HG02642 (cell line): ENCODE measurements at regions not wholly inside any gene's neighbourhood (a gene's known extent, or its start where the extent isn't known, plus 50 kb on each side); places are given as distances from the start of the nearest gene placed in this dataset.
"Not testable (repeated sequence)": the region's sequence is repeated elsewhere in the genome, so short reads cannot be mapped to it uniquely, and the experiment has no call there.

Source experiments
- ATAC-seq: cut with Tn5 transposase; IDR thresholded peaks from one replicate; pipeline ENCODE4 v1.9.1; 2021; ENCODE audit warnings: mild to moderate bottlenecking; ENCODE audit not compliant: unreplicated experiment, poor library complexity

GRCh38 chr2:64277101-64277849, 133.1 kb upstream of the PELI1 start:
- no peak for ATAC-seq

- ATAC-seq, result not testable (repeated sequence)
These were observed 136.6 kb upstream of the PELI1 start for GRCh38 chr2:64280812-64281211.

- ATAC-seq, result peak; percentile 33
These were observed 138.9 kb upstream of the PELI1 start for GRCh38 chr2:64283006-64283570.

- peak; percentile 96 for ATAC-seq
These were observed 139.6 kb upstream of the PELI1 start for GRCh38 chr2:64283641-64284361.

DNA sequence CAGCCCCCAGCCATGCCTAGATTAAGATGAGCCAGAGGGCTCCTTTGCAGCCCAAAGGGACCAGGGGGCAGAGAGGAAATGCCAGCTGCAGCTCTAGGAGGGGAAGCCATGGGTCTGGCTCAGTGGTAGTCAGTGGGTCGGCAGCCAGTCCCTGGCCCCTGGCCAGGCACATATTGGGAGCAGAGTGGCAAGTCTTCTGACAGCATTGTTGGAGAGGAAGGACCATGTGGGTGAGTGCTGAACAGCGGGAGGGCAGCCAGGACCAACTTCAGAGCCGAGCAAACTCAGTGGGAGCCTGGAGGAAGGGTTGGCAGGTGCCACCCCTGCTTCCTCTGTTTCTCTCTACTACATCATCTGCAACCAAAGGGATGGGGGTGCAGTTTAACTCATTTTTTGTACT, 140.5 kb upstream of the PELI1 start:
- ATAC-seq, result no peak

DNA sequence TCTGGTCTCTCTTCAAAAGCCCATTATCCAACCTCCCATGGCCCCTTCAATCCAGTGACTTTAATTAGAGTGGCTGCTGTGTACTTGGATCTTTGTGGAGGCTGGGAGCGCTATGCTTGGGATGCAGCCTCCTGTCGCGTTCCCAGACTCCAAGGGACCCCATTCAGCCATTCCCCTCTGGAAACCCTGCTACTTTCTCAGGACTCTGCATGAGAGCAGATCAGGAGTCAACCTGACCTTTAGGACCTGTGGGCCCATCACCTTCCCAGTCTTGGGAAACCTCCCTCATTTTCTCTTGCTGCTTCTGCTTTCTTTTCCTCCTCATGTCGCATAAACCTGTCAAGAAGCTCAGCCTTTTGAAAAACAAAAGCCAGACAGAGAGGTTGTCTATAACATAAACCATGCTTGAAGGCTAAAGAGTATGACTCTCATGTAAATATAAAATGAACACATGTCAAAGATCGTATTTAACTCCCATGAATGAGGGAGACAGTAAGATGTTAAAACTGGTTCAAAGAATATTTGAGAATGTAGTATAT, 143.1 kb upstream of the PELI1 start:
- no peak for ATAC-seq

DNA sequence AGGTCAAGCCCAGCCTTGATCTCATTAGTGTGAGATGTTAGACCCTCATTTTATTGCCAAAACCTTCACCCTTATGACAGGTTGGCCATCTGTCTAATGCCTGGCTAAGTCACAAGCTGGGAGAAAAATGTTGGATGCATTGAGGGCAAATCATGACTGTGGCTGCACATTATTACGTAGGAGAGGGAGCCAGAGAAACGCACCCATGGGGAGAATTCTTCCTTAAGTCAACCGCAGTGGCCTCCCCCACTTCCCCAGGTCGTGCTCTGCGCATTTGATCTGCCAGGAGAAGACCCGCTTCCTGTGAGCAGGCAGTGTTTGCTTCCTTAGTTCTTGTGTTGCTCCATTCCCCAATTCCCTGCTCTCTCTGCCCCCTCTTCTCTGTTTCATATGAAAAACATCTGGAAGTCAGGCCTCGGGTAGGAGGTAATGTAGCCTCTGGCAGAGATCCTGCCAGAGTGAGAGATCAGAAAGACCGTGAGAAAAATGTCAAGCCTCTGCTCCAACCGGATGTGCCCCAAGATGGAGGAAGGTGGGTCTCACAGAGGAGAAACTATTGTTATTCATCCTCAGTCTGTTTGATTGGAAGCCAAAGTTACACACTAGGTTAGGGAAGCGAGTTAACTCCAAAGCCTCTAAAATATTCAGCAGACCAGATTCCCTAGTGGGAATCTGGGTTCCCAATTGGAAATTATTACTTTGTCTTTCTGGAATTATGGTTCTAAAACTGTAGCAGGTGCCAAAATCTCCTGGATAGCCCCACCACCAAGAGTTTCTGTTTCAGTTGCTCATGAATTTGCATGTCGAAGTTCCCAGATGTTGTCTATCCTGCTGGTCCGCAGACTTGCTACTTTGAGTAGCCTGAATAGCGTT, 144.3 kb upstream of the PELI1 start:
- no peak for ATAC-seq

GRCh38 chr2:64289251-64289650, 145.0 kb upstream of the PELI1 start:
- ATAC-seq, result no peak

DNA sequence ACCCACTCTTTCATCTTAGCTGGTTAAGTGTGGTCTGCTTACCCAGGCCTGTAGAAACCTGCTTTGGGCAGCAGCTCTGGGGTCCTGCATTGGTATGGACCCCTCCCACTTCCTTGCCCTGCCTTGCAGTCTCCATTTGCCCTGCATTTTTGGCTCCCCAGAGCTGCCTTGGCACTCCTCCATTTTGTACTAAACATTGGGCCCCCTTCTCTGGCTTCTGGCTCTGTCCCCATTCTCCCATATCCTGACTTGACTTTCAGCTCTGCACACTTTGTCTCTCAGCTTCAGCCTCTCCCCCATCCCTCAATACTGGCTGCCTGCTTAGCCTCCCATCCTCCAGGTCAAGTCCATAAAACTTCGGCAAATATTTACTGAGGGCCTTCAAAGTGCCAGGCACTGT, 145.5 kb upstream of the PELI1 start:
- ATAC-seq, result no peak

- ATAC-seq, result no peak
These were observed 147.0 kb upstream of the PELI1 start for GRCh38 chr2:64291181-64291580.

- ATAC-seq, result peak; percentile 74
These were observed 151.3 kb upstream of the PELI1 start for GRCh38 chr2:64295326-64296139.

GRCh38 chr2:64296140-64296480, 151.9 kb upstream of the PELI1 start:
- ATAC-seq, result peak; percentile 9

GRCh38 chr2:64296695-64297346, 152.6 kb upstream of the PELI1 start:
- ATAC-seq, result no peak

DNA sequence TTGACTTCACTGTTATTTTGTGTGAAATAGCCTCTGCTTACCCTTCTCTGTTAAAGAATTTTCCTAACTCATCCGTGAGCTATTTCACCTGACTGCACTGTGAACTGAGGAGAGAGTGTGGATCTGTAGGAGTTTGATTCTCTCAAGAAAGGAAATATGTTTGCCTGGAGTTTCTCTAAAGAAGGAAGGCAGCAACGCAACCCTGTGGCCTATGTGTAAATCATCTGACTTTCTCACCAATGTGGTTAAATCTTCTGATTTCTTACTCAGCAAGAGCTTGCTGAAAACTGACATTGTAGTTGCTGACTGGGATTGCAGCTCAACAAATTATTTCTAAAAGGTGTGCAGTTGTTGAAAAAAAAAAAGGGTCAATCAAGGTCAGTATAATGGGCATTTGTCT, 153.9 kb upstream of the PELI1 start:
- no peak for ATAC-seq

DNA sequence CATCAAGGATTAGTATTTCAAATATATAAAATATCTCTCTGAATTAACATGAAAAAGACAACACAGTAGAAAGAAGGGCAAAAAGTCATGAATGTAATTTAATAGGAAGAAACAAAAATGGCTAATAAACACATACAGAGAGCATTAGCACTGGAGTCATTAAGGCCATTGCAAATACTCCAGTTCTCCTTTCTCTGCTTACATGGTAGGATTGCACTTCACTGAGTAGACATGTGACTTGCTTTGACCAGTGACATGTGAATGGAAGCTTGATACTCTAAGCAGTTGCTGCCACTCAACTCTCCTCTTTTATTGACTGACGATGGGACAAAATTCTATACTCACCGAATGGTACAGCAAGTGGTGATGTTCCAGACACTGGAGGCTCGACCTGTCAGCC, 153.9 kb upstream of the LGALSL start:
- ATAC-seq, result no peak

GRCh38 chr2:64303250-64303649, 150.7 kb upstream of the LGALSL start:
- ATAC-seq, result no peak

DNA sequence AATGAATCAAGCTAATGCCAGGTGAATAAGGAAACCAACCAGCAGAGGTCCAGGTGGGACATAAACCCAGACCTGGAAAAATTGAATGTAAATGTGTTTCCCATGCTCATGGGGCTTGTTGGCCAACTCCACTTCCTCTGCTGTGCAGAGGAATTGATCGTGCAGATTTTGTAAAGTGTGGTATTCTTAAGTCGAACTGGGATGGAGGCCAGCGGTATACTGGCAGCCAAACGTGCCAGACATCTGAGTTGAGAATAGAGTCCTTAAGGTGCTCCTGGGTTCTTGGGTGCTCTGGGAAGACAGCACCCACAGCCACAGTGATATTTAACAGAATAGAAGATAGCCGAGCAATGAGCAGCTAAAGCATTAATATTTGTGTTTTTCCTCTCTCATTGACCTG, 146.5 kb upstream of the LGALSL start:
- ATAC-seq, result no peak

DNA sequence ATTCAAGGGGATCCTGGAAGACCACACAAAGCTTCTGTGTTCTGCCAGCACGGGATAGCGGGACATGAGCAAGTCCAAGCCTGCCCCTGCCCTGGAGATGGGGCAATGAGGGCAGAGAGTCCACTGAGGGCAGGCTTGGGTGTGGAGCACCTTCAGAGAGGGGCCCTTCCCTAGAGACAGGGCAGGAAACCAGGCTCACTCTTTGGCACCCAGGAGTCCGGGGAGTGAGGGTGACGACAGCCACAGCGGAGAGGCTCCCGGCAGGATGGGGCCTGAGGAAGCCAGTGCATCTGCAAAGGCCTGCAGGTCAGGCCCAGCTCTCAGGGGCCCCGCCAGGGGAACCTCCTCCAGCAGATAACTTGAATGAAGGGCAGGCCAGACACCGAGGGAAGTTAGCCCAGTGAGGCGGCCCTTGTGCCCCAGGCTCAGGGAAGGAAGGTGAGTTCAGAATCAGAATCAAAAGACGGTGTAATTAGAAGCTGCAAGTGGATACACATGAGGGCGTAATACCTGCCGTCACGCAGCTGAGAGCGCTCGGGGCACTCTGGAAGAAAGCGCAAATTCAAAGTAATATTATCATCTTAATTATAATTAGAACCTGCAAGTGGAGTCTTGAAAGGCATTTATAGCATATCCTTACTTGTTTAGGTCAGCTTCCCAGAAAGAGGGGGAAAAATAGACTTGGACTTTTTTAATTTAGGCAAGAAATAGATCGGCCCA, 142.6 kb upstream of the LGALSL start:
- no peak for ATAC-seq
